ENCODE measurements at regions not wholly inside any gene's neighbourhood (a gene's known extent, or its start where the extent isn't known, plus 50 kb on each side); places are given as distances from the start of the nearest gene placed in this dataset.

DNA sequence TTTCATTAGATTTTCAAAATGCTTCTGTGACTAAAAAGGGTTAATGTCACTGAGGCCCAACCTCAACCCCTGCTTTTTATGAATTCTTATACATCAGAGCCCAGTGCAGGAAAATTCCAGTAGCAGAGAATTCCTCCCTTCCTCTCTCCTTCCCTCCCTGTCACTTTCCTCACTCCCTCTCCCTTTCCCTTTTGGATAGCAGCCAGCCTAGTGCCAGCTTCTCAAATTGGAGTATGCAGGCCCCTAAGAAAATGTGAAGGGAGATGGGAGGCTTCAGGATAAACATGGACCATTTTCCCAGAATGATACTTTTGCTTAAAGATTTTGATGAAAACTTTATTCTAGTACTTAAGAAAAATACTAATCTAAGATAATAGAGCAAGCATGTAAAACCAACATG is 507.4 kb downstream of the KDM4C start:
- no peak for TF ChIP-seq CTCF (IDR thresholded peaks at IDR 0.05; ENCODE audit: low read depth, low read length)
- H4K20me1 ChIP-seq (ENCODE audit: insufficient read depth, low read length), result no peaks in the 10 kb centered on the region
- no peak overlapping the region for H3K27ac ChIP-seq (ENCODE audit: low read length)
- no peaks in the 10 kb centered on the region for H3K36me3 ChIP-seq (replicated peaks; ENCODE audit: low read depth, low read length)
- H3K9ac ChIP-seq (ENCODE audit: low read length), result no peak overlapping the region
- H3K4me1 ChIP-seq (ENCODE audit: low read length), result no peaks in the 10 kb centered on the region
- peaks cover 54% of the 10 kb centered on the region for H3K27me3 ChIP-seq (ENCODE audit: low read depth, low read length)
- no peak overlapping the region for H3K4me2 ChIP-seq (ENCODE audit: low read length)
- no peak overlapping the region for H3K4me3 ChIP-seq (ENCODE audit: low read length)
- H3K79me2 ChIP-seq (ENCODE audit: low read length), result no peaks in the 10 kb centered on the region
- H3K9me3 ChIP-seq (ENCODE audit: insufficient read depth, low read length), result no peaks in the 10 kb centered on the region
- H2AFZ ChIP-seq (ENCODE audit: low read depth, low read length), result no peak overlapping the region

DNA sequence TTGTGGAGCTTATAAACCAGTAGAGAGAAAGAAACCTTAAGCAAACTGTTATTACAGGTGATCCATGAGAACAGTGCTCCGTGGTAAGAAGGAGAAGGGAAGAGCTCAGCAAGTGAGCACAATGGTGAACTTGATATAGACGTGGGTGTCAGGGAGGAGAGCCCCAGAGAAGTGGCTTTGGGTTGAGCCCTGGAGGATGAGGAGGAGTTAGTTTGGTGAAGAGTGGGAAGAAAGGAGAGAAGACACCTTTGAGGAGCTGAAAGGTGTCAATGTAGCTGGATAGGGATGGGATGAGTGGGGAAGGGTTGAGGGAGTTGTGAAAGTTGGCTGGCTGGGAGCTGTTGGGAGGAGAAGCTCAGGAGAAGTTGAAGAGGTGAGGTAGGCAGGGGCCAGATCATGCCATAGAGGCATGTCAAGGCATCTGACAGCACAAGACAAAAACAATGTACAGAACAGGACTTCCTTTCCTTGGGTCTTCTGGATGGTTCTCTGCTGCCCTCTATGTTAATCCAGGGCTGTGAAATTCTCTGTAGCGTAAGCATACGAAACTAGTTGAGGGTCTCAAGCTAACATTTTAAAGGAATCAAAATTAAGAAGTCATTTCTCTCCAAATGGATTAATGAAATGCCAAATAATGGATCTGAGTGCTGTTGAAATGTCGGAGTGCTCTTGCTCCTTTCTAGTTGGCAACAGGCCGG is 501.9 kb downstream of the KDM4C start:
- TF ChIP-seq CTCF (IDR thresholded peaks at IDR 0.05; ENCODE audit: low read depth, low read length), result 0 out of 2 replicates have a peak, but pooled peaks have one; percentile 17
- no peak for TF ChIP-seq EZH2phosphoT487 (IDR thresholded peaks at IDR 0.05; ENCODE audit: low read depth)
- no peak overlapping the region for H3K4me3 ChIP-seq (ENCODE audit: low read length)
- no peaks in the 10 kb centered on the region for H3K79me2 ChIP-seq (ENCODE audit: low read length)
- no peak overlapping the region for H3K4me2 ChIP-seq (ENCODE audit: low read length)
- no peak overlapping the region for H3K9ac ChIP-seq (ENCODE audit: low read length)
- H3K27ac ChIP-seq (ENCODE audit: low read length), result no peak overlapping the region
- no peaks in the 10 kb centered on the region for H4K20me1 ChIP-seq (ENCODE audit: insufficient read depth, low read length)
- H3K9me3 ChIP-seq (ENCODE audit: insufficient read depth, low read length), result no peaks in the 10 kb centered on the region
- H3K36me3 ChIP-seq (replicated peaks; ENCODE audit: low read depth, low read length), result no peaks in the 10 kb centered on the region
- no peaks in the 10 kb centered on the region for H3K4me1 ChIP-seq (ENCODE audit: low read length)
- H2AFZ ChIP-seq (ENCODE audit: low read depth, low read length), result no peak overlapping the region
- H3K27me3 ChIP-seq (ENCODE audit: low read depth, low read length), result peaks cover 37% of the 10 kb centered on the region

DNA sequence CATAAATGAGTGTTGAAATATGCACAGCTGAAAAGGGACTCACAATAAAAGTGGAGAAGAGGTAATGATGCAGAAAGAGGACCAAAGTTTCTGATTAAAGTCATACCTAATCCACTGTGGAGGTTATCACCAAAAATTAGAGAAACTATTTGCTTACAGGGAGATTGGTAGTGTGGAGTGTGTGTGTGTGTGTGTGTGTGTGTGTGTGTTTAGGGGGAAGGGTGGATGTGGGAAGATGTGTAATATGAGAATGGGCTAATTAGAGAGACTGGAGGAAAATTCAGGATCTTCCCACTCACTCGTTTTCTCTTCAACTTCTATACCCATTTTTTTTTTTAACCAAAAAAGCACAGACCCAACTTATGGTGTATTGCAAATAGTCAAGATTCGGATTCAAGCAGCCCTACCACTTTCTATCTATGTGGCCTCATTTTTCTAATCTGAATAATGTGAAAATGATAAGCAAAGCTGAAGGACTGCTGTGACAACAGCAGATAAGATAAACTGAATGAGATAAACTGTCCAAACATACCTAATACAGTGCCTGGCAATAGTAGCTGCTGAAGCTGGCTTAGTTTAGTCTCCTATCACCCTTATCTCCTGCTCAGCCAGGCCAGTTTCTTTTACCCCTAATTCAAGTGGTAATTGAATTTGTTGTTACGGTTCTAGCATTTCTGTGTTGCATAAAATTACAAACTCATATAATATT is 501.1 kb downstream of the KDM4C start:
- no peaks in the 10 kb centered on the region for H3K9me3 ChIP-seq (ENCODE audit: insufficient read depth, low read length)
- no peak overlapping the region for H3K4me3 ChIP-seq (ENCODE audit: low read length)
- no peaks in the 10 kb centered on the region for H3K36me3 ChIP-seq (replicated peaks; ENCODE audit: low read depth, low read length)
- H3K4me2 ChIP-seq (ENCODE audit: low read length), result no peak overlapping the region
- H3K9ac ChIP-seq (ENCODE audit: low read length), result no peak overlapping the region
- H3K79me2 ChIP-seq (ENCODE audit: low read length), result no peaks in the 10 kb centered on the region
- no peaks in the 10 kb centered on the region for H4K20me1 ChIP-seq (ENCODE audit: insufficient read depth, low read length)
- H3K27ac ChIP-seq (ENCODE audit: low read length), result no peak overlapping the region
- no peak for TF ChIP-seq EZH2phosphoT487 (IDR thresholded peaks at IDR 0.05; ENCODE audit: low read depth)
- no peak for TF ChIP-seq CTCF (IDR thresholded peaks at IDR 0.05; ENCODE audit: low read depth, low read length)
- no peak overlapping the region for H2AFZ ChIP-seq (ENCODE audit: low read depth, low read length)
- no peaks in the 10 kb centered on the region for H3K4me1 ChIP-seq (ENCODE audit: low read length)
- H3K27me3 ChIP-seq (ENCODE audit: low read depth, low read length), result peaks cover 30% of the 10 kb centered on the region

DNA sequence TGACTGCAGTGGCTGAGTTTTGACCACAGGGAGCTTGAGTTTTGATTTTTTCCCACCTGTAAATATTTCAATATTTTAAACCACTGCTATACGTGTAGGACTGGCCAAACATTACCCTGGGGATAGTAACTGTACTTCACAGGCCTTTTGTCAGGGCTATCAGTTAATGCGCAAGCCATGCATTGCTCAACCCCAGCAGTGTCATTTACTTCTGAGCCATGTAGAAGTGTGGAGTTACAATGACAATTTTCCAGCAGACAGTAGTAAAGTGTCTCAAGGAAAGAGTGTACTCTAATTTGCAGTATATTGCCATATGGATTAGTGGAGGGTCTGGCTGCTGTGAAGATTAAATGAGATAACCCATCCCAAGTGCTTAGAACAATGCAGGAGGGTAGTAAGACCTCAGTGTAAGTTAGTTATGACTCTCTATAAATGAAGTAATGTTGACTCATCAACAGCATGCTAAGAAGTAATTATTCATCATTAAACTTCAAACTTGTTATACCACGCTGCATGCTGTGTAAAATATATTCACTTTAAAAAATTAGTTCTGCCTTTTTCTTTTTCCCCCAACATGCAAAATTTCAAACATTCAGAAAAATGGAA is 489.2 kb downstream of the KDM4C start:
- Histone ChIP-seq H2AFZ (ENCODE audit: low read depth, low read length) (no peak overlapping the region), H3K27ac (ENCODE audit: low read length) (no peak overlapping the region)

More for the DNA sequence above, 489.2 kb downstream of the KDM4C start:
- H3K9ac ChIP-seq (ENCODE audit: low read length), result no peak overlapping the region
- H3K79me2 ChIP-seq (ENCODE audit: low read length), result no peaks in the 10 kb centered on the region
- peaks cover 3% of the 10 kb centered on the region; the same call in 1 of the 2 replicates for H3K27me3 ChIP-seq (ENCODE audit: low read depth, low read length)
- no peak overlapping the region for H3K4me3 ChIP-seq (ENCODE audit: low read length)
- no peak overlapping the region for H3K4me2 ChIP-seq (ENCODE audit: low read length)
- no peaks in the 10 kb centered on the region for H3K4me1 ChIP-seq (ENCODE audit: low read length)
- H3K36me3 ChIP-seq (replicated peaks; ENCODE audit: low read depth, low read length), result no peaks in the 10 kb centered on the region
- TF ChIP-seq EZH2phosphoT487 (IDR thresholded peaks at IDR 0.05; ENCODE audit: low read depth), result no peak
- TF ChIP-seq CTCF (IDR thresholded peaks at IDR 0.05; ENCODE audit: low read depth, low read length), result no peak
- H3K9me3 ChIP-seq (ENCODE audit: insufficient read depth, low read length), result no peaks in the 10 kb centered on the region
- no peaks in the 10 kb centered on the region for H4K20me1 ChIP-seq (ENCODE audit: insufficient read depth, low read length)

All from OCI-LY3 (cell line).